ENCODE measurements at regions not wholly inside any gene's neighbourhood (a gene's known extent, or its start where the extent isn't known, plus 50 kb on each side); places are given as distances from the start of the nearest gene placed in this dataset.

- Histone ChIP-seq H3K36me3 (ENCODE audit: low read length) (no peaks in the 10 kb centered on the region), H2AFZ (ENCODE audit: low read depth, low read length, severe bottlenecking) (no peak overlapping the region), H3K4me2 (ENCODE audit: low read depth, low read length, poor library complexity, severe bottlenecking) (no peak overlapping the region), H3K9ac (ENCODE audit: low read length) (no peak overlapping the region), H3K27ac (ENCODE audit: low read depth, low read length) (no peak overlapping the region), H3F3A (ENCODE audit: insufficient read depth) (no peaks in the 10 kb centered on the region), H4K20me1 (ENCODE audit: low read depth, low read length) (no peaks in the 10 kb centered on the region), H3K4me3 (ENCODE audit: insufficient read depth, low read length, poor library complexity, severe bottlenecking) (no peak overlapping the region), H3K9me2 (replicated peaks; ENCODE audit: insufficient read depth, low read length) (no peaks in the 10 kb centered on the region), H3K79me2 (ENCODE audit: insufficient read depth, low read length) (no peaks in the 10 kb centered on the region), H3K9me3 (ENCODE audit: insufficient read depth, low read length) (no peaks in the 10 kb centered on the region), H3K27me3 (ENCODE audit: low read length) (no peaks in the 10 kb centered on the region)
- TF ChIP-seq CTCF (IDR thresholded peaks at IDR 0.05; ENCODE audit: insufficient read depth, low read length, poor library complexity, severe bottlenecking) (no peak), EZH2phosphoT487 (conservative IDR thresholded peaks at IDR 0.05; ENCODE audit: low read length) (no peak)
Measured at GRCh38 chr2:60294901-60295635, 258.4 kb downstream of the BCL11A start.

GRCh38 chr2:60292242-60292641 lies 261.2 kb downstream of the BCL11A start:
- Histone ChIP-seq H3K9me3 (ENCODE audit: insufficient read depth, low read length) (no peaks in the 10 kb centered on the region), H2AFZ (ENCODE audit: low read depth, low read length, severe bottlenecking) (no peak overlapping the region), H3K9ac (ENCODE audit: low read length) (no peak overlapping the region), H4K20me1 (ENCODE audit: low read depth, low read length) (no peaks in the 10 kb centered on the region), H3K27me3 (ENCODE audit: low read length) (no peaks in the 10 kb centered on the region), H3F3A (ENCODE audit: insufficient read depth) (no peaks in the 10 kb centered on the region), H3K9me2 (replicated peaks; ENCODE audit: insufficient read depth, low read length) (no peaks in the 10 kb centered on the region), H3K4me2 (ENCODE audit: low read depth, low read length, poor library complexity, severe bottlenecking) (no peak overlapping the region), H3K27ac (ENCODE audit: low read depth, low read length) (no peak overlapping the region), H3K36me3 (ENCODE audit: low read length) (no peaks in the 10 kb centered on the region), H3K4me3 (ENCODE audit: insufficient read depth, low read length, poor library complexity, severe bottlenecking) (no peak overlapping the region), H3K79me2 (ENCODE audit: insufficient read depth, low read length) (no peaks in the 10 kb centered on the region)
- TF ChIP-seq EZH2phosphoT487 (conservative IDR thresholded peaks at IDR 0.05; ENCODE audit: low read length): no peak
- no peak for TF ChIP-seq CTCF (IDR thresholded peaks at IDR 0.05; ENCODE audit: insufficient read depth, low read length, poor library complexity, severe bottlenecking)

- Histone ChIP-seq H2AFZ (ENCODE audit: low read depth, low read length, severe bottlenecking) (no peak overlapping the region), H3K36me3 (ENCODE audit: low read length) (no peaks in the 10 kb centered on the region), H3F3A (ENCODE audit: insufficient read depth) (no peaks in the 10 kb centered on the region), H3K9ac (ENCODE audit: low read length) (no peak overlapping the region), H3K27me3 (ENCODE audit: low read length) (no peaks in the 10 kb centered on the region), H3K27ac (ENCODE audit: low read depth, low read length) (no peak overlapping the region), H4K20me1 (ENCODE audit: low read depth, low read length) (no peaks in the 10 kb centered on the region), H3K4me2 (ENCODE audit: low read depth, low read length, poor library complexity, severe bottlenecking) (no peak overlapping the region), H3K79me2 (ENCODE audit: insufficient read depth, low read length) (no peaks in the 10 kb centered on the region), H3K9me3 (ENCODE audit: insufficient read depth, low read length) (no peaks in the 10 kb centered on the region), H3K9me2 (replicated peaks; ENCODE audit: insufficient read depth, low read length) (no peaks in the 10 kb centered on the region), H3K4me3 (ENCODE audit: insufficient read depth, low read length, poor library complexity, severe bottlenecking) (no peak overlapping the region)
- TF ChIP-seq CTCF (IDR thresholded peaks at IDR 0.05; ENCODE audit: insufficient read depth, low read length, poor library complexity, severe bottlenecking): no peak
Measured at GRCh38 chr2:60290509-60290908, 262.9 kb downstream of the BCL11A start.
